ENCODE measurements at regions not wholly inside any gene's neighbourhood (a gene's known extent, or its start where the extent isn't known, plus 50 kb on each side); places are given as distances from the start of the nearest gene placed in this dataset.

GRCh38 chrY:7273587-7274203, 362.1 kb upstream of the AMELY start:
- peak overlapping the region in 1 of 2 donors; percentile 52 for H3K4me3 ChIP-seq
- TF ChIP-seq CTCF (IDR thresholded peaks at IDR 0.05) (no peak), POLR2A (IDR thresholded peaks at IDR 0.05) (peak in 2 of 3 donors; percentile 45 to 59)
- H3K36me3 ChIP-seq (replicated peaks in 1 of 2; ENCODE audit: insufficient read depth in 1 of 2, low read depth in 2 of 2), result no peaks in the 10 kb centered on the region
- 0 to 1% methylated on average over 2 to 32 of the region's 65 CpGs for WGBS, 2 donors
- ATAC-seq (peak; percentile 79), DNase-seq (peak in 2 of 4 donors; percentile 69 to 78)
- H3K4me1 ChIP-seq, result peaks cover 12% of the 10 kb centered on the region
- no peaks in the 10 kb centered on the region for H3K27me3 ChIP-seq
- peak overlapping the region in 2 of 4 donors; percentile 77 to 85 for H3K27ac ChIP-seq
- intact Hi-C loops (cut with DNase I), result no loop called here
- H3K9me3 ChIP-seq, result no peaks in the 10 kb centered on the region

- H3K27ac ChIP-seq, result peak overlapping the region in 2 of 4 donors; percentile 77 to 85
- 0 to 1% methylated on average over 3 to 19 of the region's 24 CpGs for WGBS, 2 donors
- intact Hi-C loops (cut with DNase I), result no loop called here
- peak overlapping the region in 1 of 2 donors; percentile 52 for H3K4me3 ChIP-seq
- TF ChIP-seq CTCF (IDR thresholded peaks at IDR 0.05), result peak in 3 of 7 experiments; percentile 21 to 53 (median 38)
- peak in 1 of 3 donors; percentile 21 for TF ChIP-seq POLR2A (IDR thresholded peaks at IDR 0.05)
- H3K9me3 ChIP-seq, result no peaks in the 10 kb centered on the region
- H3K4me1 ChIP-seq, result peaks cover 12% of the 10 kb centered on the region
- DNase-seq, result peak in 2 of 4 donors; percentile 65 to 68
- ATAC-seq, result peak; percentile 59
- H3K27me3 ChIP-seq, result no peaks in the 10 kb centered on the region
- no peaks in the 10 kb centered on the region for H3K36me3 ChIP-seq (replicated peaks in 1 of 2; ENCODE audit: insufficient read depth in 1 of 2, low read depth in 2 of 2)
Observed at GRCh38 chrY:7272556-7273195, 361.1 kb upstream of the AMELY start.

GRCh38 chrY:7263773-7264172, 352.2 kb upstream of the AMELY start:
- Histone ChIP-seq H3K27ac (no peak overlapping the region), H3K4me3 (no peak overlapping the region), H3K27me3 (no peaks in the 10 kb centered on the region), H3K4me1 (no peaks in the 10 kb centered on the region), H3K9me3 (no peaks in the 10 kb centered on the region), H3K36me3 (replicated peaks in 1 of 2; ENCODE audit: insufficient read depth in 1 of 2, low read depth in 2 of 2) (no peaks in the 10 kb centered on the region)
- DNase-seq (peak in 1 of 4 donors; percentile 11), ATAC-seq (no peak)
- TF ChIP-seq CTCF (IDR thresholded peaks at IDR 0.05) (no peak), POLR2A (IDR thresholded peaks at IDR 0.05) (no peak)
- WGBS, 2 donors, result 60% methylated on average over 1 of the region's 29 CpGs; no CpG with 5 or more reads in 1 of the 2 donors
- intact Hi-C loops (cut with DNase I), result no loop called here

GRCh38 chrY:7262531-7262930, 351.0 kb upstream of the AMELY start:
- H3K4me1 ChIP-seq, result no peaks in the 10 kb centered on the region
- WGBS, 2 donors, result 77 to 83% methylated on average over 3 to 4 of the region's 4 CpGs
- TF ChIP-seq POLR2A (IDR thresholded peaks at IDR 0.05), result no peak
- TF ChIP-seq CTCF (IDR thresholded peaks at IDR 0.05), result no peak
- H3K4me3 ChIP-seq, result no peak overlapping the region
- no peak overlapping the region for H3K27ac ChIP-seq
- no peaks in the 10 kb centered on the region for H3K27me3 ChIP-seq
- H3K9me3 ChIP-seq, result no peaks in the 10 kb centered on the region
- no peak for ATAC-seq
- intact Hi-C loops (cut with DNase I), result no loop called here
- H3K36me3 ChIP-seq (replicated peaks in 1 of 2; ENCODE audit: insufficient read depth in 1 of 2, low read depth in 2 of 2), result no peaks in the 10 kb centered on the region
- DNase-seq, result no peak
